ENCODE measurements at regions not wholly inside any gene's neighbourhood (a gene's known extent, or its start where the extent isn't known, plus 50 kb on each side); places are given as distances from the start of the nearest gene placed in this dataset.
A peak's percentile ranks its signal among the peaks of the same experiment; 100 is the strongest.

GRCh38 chr20:4095639-4096038 is 53.0 kb upstream of the SMOX start:
- DNase-seq (ENCODE audit: low read depth): no peak

DNA sequence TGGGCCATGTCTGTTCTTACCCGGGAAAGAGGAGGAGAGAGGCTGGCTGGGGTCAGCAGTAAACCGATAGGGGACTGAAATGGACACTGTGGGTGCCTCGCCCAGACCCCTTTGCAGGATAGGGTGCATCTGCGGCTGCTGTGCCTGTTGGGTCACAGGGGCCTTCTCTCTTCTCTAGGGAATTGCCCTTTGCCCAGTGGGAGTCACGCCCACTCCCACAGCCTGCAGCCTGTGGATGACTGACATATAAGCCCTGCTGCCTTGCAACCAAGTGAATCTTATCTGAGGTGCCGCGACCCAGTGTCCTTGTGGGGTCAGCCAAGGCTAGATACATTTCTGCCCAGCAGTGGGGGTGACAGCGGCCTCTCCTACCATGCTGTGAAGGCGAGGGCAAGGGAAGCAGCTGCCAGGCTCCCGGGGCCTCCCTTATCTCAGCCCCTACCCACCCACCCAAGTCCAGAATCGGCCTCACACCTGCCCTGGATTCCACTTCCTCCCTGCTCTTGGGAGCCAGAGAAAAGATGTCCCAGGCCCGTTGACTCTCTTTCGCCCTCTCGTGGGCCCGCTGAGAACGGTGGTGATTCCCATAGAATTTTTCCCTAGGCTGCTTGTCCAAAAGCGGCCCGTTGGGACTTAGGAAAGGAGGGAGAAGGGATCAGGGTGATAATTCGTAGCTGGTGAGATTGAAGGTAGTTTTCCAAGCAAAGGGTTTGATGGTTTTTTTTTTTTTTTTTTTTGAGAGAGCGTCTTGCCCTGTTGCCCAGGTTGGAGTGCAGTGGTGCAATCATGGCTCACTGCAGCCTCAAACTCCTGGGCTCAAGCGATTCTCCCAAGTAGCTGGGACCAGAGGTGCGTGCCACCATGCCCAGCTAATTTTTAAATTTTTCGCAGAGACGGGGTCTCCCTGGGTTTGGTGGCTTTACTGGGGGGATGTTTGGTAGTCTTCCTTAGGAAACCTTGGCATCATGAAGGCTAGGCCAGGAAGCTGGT is 56.8 kb upstream of the SMOX start:
- DNase-seq (ENCODE audit: low read depth): no peak

DNA sequence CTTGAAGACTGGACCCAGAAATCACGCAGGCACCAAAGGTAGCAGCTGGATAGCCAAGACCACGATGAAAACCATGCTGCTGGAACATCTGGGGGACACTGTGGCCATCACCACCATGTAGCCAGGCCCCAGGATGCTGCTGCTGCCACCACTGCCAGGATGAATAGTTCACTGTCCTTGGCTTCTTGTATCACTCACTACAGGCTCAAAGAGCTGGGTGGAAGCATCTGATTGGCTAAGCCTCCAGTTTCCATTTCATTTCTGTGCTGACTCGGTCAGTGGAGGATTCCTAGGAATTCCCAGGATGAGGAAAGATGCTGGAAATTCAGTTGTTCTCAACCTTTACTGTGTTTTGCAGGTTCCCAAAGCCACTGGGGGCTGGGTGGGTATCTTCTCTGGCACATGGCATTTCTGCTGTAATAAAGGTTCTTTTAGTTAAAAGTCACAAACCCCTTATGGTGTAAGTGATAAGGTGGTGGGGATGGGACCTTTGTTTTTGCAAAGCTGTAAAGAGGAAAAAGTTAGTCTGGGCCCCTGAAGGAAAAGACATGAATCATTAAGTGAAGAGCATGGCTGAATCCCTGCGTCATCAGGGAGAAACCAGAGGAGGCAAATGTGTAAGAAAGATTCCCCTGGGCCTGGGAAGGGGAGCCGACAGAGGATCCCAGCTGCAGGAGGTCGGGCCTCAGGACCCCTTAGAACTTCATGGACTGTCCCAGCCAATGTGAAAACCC is 57.7 kb upstream of the SMOX start:
- no peak for DNase-seq (ENCODE audit: low read depth)

GRCh38 chr20:4089756-4090487 is 58.7 kb upstream of the SMOX start:
- no peak for DNase-seq (ENCODE audit: low read depth)

GRCh38 chr20:4088766-4089165 is 59.9 kb upstream of the SMOX start:
- no peak for DNase-seq (ENCODE audit: low read depth)

GRCh38 chr20:4087923-4088322 is 60.7 kb upstream of the SMOX start:
- DNase-seq (ENCODE audit: low read depth): no peak

GRCh38 chr20:4086771-4087687 is 61.6 kb upstream of the SMOX start:
- no peak for DNase-seq (ENCODE audit: low read depth)

DNA sequence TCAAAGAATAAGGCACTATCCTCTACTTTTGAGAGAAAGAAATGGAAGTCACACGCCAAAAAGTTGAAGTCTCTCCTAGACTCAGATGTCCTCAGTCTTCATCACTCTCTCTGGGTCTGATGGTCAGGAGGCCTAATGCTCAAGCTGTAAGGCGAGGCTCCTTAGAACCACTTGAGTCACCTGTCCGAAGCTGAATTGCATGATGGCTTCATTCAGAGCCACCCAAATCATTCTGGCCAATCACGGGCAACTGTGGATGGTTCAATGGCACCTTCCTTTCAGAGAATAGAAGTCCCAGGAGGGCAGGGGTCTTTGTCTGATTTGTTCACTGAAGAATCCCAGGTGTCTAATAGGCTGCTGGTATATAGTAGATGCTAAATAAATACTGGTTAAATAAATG is 63.9 kb upstream of the SMOX start:
- no peak for DNase-seq (ENCODE audit: low read depth)

- DNase-seq (ENCODE audit: low read depth): no peak
Measured at GRCh38 chr20:4084096-4084495, 64.5 kb upstream of the SMOX start.

- DNase-seq (ENCODE audit: low read depth): no peak
Measured at GRCh38 chr20:4083098-4083865, 65.3 kb upstream of the SMOX start.

DNA sequence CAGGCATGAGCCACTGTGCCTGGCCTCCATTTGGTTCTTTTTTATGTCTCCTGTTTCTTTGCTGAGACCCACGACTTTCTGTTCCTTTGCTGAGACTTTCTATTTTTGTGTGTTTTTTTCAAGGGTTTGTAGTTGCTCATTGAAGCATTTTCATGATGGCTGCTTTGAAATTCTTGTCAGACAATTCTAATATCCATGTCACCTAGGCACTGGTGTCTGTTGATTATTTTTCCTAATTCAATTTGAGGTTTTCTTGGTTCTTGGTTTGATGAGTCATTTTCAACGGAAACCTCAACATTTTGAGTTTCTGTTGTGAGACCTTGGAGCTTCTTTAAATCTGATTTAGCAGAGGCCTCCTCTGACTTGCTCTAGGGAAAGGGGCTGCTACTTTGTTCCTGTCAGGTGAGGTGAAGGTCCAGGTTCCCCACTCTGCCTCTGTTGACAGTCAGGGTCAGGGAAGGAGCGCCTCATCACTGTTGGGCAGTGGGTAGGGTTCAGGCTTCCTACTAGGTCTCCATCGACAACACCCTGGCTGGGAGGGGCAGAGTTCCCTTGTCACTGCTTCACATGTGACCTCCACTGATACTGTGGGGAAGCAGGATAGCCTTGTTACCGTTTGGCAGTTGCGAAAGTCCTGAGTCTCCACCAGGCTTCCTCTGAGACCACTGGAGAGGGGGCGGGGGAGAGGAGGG is 66.1 kb upstream of the SMOX start:
- peak; percentile 23 for DNase-seq (ENCODE audit: low read depth)

- DNase-seq (ENCODE audit: low read depth): no peak
Measured at GRCh38 chr20:4081421-4081820, 66.1 kb upstream of the RNF24 start.

- no peak for DNase-seq (ENCODE audit: low read depth)
Measured at GRCh38 chr20:4076671-4077070, 61.3 kb upstream of the RNF24 start.

DNA sequence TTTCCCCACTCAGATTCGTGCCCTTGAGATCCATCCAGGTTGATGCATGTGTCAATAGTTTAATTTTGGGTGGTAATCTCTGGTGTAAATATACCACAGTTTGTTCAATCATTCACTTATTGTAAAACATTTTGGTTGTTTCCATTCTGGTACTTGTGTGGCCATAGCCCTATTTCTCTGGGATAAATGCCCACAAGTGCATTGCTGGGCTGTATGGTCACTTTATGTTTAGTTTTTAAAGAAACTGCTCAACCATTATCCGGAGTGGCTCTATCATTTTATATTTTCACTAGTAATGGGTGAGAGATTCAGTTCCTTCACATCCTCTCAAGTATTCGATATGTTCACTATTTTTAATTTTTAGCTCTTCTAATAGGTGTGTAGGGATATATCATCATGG is 60.7 kb upstream of the RNF24 start:
- DNase-seq (ENCODE audit: low read depth): no peak

DNA sequence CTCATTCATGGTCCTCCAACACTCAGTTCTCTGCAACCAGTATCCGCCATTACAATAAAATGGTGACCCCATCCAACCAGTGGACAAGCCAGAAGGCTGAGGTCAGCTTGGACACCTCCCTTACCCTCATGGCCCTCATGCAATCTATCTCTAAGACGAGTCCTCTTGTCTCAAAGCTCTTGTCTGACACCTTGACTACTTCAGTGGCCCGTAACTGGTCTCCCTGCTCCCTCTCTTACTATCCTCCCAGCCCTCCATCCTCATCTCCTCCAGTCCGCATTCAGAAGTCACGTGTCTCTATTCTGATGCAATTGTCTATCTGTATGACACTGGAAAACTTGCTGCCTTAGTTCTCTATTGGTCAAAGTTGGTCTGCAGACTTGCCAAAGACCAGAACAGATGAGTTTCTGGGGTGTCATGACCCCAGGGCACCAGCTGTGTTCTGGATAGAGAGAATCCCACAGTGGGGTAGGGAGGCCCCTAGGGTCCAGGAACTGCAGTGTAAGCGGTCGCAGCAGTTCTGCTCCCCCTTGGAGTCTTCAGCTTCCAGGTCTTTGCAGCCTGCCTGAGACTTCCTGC is 59.6 kb upstream of the RNF24 start:
- DNase-seq (ENCODE audit: low read depth): no peak

DNA sequence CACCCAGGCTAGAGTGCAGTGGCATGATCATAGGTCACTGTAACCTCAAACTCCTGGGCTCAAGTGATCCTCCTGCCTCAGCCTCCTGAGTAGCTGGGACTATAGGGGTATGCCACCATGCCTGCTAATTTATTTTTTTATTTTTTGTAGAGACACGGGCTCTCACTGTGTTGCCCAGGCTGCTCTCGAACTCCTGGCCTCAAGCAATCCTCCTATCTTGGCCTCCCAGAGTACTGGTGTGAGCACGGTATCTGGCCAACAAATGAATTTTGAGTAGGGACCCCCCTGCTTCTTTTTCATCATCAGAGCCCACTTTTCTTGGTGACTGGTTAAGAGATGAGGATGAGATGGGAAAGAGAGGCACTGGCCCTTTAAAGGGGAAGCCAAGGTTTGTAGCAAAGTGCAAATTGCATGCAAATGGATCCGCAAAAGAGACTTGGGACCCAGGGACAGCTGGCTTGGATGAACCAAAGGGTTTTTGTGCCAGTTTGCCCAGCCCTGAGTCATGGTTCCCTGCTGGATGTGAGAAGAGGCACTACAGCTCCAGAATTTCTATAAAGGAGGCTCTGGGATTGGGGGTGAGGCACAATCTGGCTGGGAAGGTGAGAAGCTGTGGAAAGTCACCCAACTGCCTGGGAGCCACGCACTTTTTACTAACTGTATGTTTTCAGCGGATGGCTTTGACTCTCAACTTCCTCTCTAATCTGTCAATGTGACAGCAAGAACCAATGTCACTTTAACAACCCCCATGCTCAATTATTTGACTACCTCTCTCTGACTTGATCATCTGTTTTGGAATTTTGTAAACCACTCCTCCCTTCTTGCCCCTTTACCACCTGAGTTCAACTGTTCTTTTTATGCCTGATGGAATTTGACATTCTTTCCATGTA is 58.7 kb upstream of the RNF24 start:
- no peak for DNase-seq (ENCODE audit: low read depth)

DNA sequence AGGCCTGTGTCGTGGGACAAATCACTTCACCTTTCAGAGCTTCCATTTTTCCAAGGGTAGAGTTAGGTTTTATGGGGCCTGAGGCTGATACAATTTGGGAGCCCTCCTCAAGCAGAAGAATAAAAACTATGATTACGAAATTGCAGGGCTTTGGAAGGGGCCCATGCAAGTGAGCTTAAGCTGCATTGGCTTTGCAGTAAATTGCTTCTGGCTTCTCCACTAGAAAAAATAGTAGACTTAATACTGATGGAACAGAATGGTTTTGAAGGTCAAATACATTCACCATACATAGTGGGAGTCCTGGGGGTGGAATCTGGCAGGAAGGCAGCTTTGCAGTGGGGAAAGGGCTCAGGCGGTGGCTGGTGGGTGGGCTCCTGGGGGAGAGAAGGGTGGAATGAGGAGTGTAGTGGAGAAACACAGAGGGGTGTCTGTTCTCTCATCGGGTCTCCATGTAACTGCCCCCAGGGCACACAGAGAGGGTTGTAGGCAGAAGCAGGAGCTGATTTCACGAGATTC is 55.9 kb upstream of the RNF24 start:
- DNase-seq (ENCODE audit: low read depth): no peak

All from activated T-cell treated with anti-CD3 and anti-CD28 coated beads for 24 hours (primary cell).